SKM-1 (cell line): ENCODE measurements at regions not wholly inside any gene's neighbourhood (a gene's known extent, or its start where the extent isn't known, plus 50 kb on each side); places are given as distances from the start of the nearest gene placed in this dataset.

Experiments used
- DNase-seq: peaks from one replicate; lab custom pipeline; 2025; ENCODE audit not compliant: unreplicated experiment; lab: John Stamatoyannopoulos, UW

DNA sequence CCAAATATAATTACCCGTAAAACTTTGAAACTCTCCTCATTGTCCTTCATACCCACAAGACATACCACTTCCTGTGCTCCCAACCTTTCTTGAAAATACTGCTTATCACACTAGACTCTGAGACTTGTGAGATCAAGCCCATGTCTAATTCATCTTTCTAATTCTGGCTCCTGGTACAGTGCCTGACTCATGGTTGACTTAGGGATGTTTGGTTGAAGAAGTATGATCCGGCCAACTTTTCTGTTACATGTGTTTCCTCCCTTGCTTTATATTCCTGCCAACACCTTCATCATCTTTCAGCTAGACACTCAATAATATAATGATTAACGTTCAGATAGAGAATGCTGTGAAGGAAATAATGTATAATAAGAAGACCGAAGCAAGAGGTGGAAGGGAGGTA, 58.2 kb downstream of the MEX3B start:
- DNase-seq = no peak

DNA sequence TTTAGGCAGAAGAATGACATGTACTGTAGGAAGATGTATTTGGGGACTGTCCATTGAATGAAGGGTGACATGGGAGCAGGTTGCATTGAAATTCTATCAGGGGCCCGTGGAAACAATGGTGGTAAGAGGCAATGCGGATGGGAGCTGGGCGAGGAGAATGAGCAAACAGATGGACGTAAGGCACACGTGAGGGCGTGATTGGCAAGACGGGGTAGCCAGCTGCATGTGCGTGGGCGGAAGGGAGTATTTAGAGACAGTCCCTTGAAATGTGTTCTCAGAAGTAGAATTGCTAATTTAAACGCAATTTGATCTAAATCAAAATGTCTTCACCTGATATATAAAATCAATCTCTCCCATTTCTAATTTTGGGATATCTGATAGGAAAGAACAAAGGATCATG, 62.3 kb downstream of the MEX3B start:
- no peak for DNase-seq

DNA sequence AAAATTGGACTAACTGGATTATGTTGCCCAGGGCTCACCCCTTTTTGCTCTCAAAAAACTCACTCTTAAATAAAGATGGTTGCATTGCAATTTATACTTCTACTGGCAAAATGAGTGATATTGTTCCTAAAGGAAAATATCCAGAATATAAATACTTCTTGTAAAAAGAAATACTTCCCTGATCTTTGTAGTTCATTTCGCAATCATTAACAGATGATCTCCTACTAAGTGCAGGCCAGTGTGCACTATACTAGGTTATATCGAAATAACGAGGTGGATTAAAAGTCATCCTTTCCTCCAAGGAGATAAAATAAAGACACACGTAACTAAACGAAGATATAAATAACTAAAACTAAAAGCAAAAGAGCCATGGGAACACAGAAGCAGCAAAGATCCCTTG, 63.0 kb downstream of the MEX3B start:
- no peak for DNase-seq

DNA sequence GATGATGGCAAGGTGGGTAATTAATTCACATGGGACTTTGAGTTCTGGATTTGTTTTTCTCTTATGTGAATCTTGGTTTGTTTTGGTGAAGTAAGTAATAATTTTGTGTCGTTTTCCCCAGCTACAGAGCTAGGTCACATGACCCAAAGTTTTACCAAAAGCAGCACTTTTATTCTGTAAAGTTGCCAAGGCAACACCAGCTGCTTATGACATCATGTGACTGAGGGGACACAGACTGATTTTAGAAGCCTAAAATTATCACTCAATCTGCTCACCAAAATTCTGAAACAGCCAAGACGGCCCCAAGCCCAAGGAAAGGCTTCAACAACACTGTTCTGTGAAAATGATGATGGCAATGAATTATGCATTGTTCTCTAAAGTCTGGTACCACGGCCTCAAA, 63.9 kb downstream of the MEX3B start:
- DNase-seq = no peak

DNA sequence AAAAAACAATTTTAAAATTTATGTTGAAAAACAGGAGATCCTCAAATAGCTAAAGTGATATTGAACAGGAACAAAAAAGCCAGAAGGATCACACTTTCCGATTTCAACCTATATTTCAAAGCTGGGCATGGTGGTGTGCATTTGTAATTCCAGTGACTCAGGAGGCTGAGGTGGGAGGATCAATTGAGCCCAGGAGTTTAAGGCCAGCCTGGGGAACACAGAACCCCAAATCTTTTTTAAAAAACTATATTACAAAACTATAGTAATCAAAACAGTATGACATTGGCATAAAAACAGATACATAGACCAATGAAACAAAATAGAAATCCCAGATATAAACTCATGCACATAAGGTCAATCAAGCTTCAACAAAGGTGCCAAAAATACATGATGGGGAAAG, 68.4 kb downstream of the MEX3B start:
- no peak for DNase-seq

DNA sequence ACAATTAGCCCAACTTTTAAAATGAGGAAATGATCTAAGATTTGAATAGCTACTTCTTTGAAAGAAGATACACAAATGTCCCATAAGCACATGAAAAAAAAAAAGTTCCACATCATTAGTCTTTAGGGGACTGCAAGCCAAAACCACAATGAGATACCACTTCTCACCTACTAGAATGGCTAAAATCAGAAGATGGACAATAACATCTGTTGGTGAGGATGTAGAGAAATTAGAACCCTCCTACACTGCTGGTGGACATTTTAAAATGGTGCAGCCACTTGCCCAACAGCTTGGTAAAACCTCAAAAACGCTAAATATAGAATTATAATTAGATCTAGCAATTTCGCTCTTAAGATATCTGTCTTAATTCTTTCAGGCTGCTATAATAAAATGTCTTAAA, 77.1 kb downstream of the MEX3B start:
- no peak for DNase-seq

DNA sequence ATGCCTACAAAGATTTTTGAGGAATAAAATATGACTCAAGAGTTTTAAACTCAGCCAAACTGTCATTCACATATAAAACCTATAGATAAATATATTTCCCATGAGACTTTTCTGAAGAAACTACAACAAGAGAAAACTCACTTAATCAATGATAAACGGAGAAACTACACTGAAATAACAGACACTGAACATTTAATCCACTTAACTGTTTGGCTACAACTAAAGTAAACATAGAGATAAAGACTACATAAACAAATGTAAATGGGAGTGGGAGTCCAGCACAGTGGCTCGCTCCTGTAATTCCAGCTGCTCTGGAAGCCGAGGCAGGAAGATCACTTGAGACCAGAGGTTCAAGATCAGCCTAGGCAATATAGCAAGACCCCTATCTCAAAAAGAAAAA, 79.2 kb downstream of the MEX3B start:
- no peak for DNase-seq

DNA sequence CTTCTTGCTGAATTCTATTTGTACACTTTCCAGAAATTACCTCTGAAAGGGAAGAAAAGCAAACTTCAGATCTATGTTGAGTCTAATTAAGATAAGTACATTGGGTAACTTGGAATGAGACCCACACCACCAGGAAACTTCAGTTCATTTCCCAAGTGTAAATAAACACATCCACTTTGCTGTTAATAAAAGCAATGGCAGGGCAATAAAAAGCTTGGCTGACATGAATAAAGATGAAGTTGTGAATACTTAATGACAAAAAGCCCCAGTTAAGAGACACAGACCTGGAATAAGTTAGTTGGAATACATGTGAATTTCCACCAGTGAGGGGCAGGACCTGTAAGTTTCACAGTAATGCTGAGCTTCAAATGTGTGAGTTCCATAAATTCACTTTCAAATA, 83.3 kb downstream of the MEX3B start:
- DNase-seq = no peak

DNA sequence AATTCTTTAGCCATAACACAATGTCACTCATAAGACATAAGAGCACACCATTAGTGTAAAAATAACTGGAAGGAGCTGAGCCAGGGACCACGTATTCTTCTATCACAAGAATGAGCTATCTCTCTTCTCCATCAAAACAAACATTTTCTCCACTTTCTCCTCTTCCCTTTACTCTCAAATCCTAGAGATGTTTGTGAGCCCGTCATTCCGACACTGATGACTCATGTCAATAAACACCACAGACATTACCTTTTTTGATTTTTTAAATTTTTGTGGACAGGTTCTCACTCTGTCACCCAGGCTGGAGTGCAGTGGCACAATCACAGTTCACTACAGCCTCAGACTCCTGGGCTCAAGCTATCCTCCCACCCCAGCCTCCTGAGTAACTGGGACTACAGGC, 86.6 kb downstream of the MEX3B start:
- no peak for DNase-seq

DNA sequence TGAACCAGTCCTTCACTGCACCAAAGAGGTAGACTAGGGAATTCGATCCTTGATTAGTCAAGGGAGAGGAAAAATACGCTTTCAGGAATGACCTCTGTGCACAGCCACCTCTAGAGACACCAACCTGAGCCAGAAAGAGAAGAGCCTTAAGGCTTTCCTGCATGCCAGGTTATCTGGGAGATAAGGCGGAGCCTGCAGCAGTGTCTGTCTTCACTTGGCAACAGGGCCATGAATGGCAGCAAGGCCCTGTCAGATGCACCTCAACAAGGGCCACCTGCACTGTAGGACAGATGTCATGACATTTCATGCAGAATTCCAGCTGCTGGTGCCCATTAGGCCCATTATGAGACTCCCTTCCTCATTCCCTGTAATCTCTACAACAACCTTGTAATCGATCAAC, 88.1 kb downstream of the MEX3B start:
- DNase-seq = no peak

DNA sequence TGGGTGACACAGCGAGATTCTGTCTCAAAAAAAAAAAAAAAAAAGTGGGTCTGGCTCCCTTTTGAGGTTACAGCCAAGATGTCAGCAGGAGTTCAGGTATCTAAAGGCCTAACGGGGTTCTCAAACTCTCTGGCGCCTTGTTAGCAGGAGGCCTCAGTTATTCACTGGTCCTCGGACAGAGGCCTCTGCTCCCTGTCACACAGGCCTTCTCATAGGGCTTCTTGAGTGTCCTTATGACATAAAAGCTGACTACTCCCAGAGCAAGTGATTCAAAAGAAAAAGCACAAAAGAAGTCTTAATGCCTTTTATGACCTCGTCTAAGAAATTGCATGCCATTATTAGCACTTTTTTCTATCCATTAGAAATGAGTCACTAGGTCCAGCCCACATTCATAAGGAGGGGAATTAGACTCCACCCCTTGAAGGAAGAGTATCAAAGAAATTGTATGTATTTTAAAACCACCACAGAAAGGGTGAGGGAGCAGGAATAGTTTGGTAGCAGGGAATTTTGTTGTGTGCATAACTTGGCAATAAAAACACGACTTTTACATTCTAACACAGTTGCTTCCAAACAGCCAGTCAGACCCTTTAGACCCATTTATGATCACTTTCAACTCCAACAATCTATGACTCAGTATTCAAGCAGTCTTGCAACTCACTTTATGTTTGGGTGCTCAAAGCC, 90.3 kb downstream of the MEX3B start:
- DNase-seq = no peak

DNA sequence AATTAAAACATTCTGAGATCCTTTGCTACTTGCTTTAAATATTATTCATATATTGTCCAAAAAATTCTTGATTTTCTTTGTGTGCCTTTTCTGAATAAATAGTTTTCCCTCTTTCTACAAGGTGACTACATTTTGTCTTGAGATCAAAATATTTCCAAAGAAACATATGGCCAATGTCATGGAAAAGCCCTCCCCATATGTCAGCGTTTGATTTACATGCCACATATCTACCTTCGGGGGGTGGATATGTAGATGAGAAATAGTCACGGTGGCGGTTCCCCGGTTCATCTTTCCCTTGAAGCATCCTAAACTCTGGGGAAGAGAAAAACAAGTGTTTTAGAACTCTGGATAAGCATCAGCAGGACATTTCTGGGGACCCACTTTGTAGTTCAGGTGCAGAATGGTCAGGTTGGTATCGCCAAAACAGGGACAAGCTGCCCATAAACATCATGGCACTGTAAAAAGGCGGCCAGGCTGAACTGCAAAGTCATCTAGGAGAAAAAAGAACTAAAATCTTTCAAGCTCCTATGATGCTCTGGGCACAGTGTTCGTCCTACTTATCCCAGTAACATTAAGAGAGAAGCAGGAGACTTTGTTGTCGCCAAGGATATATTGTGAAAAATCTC, 91.5 kb downstream of the MEX3B start:
- no peak for DNase-seq

DNA sequence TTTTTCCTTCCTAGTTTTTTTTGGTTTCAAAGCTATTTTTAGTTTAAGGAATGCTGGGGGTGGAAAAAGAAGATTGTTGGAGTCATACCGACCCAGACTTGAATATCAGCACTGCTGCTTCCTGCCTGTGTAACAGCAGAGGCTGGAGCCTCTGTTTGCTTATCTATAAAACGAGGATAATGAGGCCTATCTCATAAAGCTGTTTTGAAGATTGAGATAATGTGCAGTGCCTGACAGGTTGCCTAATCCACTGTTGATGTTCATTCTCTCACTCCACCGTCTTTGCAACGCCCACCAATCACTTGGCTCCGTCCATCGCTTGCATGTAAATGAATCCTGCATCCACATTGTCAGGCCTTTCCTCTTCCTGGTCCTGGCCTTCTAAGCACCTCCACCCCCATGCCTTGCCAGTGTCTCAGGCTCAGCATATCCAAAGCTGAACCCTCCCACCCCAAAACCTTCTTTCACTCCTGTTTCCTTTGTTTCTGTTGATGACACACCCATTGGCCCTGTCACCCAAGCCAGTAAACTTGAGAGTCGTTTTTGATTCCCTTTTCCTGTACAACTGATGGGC, 94.9 kb downstream of the MEX3B start:
- DNase-seq = no peak

DNA sequence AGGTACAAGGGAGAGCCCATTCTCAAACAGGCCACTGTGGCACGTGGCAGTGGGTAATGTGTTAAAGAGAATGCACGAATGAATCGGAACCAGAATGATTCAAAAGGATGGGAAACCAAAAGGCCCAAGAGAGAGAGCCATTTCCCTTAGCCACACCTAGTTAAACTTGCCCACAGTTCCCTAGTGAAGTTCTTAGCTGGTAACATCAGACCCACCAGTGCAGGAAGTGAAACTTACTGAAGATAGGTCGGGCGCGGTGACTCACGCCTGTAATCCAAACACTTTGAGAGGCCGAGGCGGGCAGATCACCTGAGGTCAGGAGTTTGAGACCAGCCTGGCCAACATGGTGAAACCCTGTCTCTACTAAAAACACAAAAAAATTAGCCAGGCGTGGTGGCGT, 97.1 kb downstream of the MEX3B start:
- DNase-seq = no peak

DNA sequence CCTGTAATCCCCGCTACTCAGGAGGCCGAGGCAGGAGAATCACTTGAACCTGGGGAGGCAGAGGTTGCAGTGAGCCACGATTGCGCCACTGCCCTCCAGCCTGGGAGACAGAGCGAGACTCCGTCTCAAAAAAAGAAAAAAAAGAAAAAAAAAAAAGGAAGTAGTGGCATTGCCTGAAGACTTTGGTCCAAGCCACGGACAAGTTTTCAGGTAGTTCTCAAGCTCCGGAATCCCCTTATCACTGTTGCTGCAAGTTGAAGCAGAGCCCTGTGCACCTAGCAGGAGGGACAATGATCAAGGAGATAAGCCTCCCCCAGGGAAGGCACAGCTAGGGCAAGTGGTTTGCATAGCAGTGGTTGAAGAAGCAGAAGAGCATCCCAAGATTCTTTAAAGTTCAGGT, 97.6 kb downstream of the MEX3B start:
- DNase-seq = no peak

DNA sequence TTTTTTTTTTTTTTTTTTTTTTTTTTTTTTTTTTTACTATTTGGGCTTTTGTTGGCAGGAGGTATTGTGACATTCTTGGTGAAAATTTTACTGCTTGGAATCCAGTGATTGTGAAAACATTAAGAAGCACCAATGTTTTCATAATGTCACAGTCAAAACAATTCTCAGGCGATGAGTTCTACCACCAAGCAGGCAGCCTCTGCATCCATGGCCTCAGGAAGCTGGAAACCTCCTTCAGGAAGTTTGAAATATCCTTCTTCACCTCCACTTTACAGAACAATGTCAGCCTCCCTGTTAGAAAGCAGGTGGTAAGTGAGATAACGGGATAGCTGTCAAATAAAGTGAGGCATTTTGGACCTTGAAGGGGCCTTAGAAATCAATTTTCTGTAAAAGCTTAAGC, 98.3 kb downstream of the MEX3B start:
- no peak for DNase-seq

DNA sequence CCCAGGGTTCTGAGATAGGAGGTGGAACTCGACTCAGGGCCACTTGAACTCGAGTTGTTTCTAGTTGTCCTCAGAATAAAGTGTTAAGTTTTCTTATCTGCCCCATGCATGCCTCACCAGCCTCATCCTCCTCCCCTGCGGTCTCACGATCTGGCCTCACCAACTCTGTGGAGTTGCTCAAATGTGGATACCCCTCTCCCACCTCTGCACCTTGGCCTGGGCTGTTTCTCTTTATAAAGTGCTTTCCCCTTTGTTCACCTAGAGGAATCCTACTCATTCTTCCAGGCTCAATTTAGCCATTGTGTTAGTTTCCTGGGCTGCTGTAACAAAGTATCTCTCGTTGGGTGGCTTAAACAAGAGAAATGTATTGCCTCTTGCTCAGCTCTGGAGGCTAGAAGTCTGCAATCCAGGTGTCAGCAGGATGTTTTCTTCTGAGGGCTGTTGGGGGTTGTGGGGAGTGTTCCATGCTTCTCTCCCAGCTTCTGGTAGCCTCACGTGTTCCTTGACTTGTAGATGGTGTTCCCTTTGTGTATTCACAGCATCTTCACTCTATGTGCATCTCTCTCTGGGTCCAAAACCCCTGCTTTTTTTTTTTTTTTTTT, 100.7 kb downstream of the MEX3B start:
- no peak for DNase-seq

DNA sequence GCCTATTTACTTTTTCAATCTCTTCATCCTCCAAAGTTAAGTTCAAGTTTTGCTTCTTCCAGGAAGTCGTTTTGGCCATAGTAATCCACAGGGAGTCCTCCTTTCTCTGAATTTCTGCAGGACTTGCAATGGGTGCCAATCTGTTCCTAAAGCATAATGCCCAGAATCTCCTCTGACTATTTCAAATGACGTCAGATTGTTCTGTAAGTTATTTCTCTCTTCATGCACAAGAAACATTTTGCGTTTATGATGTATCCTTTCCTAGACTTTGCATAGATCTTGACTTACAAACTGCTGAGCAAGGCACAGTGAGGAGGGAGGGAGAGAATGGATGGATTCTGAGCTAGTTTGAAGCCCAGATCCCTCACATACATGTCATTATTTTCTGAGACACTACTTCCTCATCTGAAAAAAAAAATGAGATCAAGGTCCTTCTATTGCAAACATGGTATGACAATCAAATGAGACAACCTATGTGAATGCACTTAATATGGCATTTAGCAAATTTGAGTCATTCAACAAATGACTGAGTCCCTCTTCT, 103.1 kb downstream of the MEX3B start:
- DNase-seq = no peak

DNA sequence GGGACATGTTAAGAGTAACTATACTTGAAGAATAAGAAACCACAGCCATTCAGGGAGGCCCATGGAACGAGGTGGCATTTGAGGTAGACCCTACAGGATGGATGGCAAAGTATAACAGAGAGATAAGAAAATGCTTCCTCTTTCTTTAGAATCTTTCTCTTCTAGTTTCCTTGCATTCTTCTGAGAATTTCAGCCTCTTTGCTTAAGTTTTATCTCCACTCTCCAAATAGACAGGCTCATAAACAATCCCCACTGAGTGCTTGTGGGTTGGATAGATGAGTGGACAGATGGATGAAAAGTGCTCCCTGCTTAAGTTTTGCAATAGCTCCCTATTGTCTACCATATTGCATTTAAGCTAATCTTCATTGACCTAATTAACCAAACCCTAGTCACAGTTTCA, 103.7 kb downstream of the MEX3B start:
- DNase-seq = no peak

DNA sequence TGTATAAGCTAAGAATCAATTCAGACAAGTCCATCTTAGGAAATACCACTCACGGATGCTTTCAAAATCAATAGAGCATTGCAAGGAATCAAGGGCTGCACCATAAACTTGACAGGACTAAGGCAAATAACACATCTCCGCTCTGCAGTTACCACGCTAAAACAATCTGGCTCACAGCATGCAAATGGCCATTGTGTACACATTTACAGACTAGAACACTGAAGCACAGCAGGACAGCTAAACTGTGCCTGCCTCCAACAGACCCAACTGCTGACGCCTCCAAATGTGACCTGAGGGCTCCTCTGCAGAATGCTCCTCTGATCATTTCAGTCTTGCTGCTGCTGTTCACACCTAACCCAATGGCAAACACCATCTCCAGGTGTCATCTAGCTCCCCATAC, 104.3 kb downstream of the MEX3B start:
- DNase-seq = no peak

DNA sequence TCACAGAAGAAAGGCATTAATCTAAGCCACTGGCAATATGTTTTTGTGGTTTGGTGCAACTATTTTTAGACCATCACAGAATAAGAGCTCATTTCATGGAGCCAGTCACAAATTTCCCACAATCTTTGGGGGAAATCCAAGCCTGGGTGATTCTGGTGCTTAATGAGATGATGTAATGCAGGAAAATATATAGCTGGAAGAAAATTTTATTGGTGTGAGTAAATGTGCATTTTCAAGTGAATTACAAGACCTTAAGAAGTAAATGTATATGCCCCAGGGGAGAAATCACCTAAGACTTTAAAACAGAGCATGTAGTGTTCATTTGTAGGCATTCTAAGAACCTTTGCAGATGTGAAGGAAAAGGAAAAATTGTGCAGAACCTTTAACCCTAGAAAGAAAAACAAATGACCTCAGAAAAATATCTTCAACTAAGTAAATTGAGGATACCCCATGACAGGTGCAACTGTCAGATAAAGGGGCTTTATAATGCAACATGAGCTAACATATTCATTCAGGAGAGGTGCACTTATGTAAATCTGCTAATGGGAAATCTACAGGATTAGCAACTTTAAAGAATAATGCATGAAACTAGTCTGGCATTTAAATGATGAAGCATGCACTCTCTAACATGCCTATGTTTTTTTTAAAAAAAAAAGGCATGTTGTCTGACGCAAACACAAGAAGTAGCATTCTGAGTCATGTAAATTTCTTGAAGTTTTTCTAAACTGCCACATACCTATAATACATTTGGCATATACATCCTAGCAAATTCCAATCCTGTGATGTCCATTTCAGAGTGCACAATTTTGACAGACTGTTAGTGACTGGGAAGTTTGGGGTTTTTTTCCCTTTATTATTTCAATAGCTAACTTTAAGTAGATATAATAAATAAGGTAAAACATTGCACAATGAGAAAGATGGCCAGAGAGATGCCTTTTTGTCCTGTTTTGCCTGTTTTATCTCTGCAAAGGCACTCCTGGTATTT, 105.1 kb downstream of the MEX3B start:
- no peak for DNase-seq
